Fibroblast of lung (primary cell): ENCODE measurements at regions not wholly inside any gene's neighbourhood (a gene's known extent, or its start where the extent isn't known, plus 50 kb on each side); places are given as distances from the start of the nearest gene placed in this dataset.
"Not testable (repeated sequence)": the region's sequence is repeated elsewhere in the genome, so short reads cannot be mapped to it uniquely, and the experiment has no call there.

Experiments used
- EZH2 ChIP-seq: IDR thresholded peaks from 2 replicates; pipeline ENCODE4 v1.5.1; 2012; ENCODE audit warnings: low read length, control low read depth, mild to moderate bottlenecking; ENCODE audit errors: missing control alignments
- TF ChIP-seq, protein P1 (sequence below), 2 donors: IDR thresholded peaks in 1 of 2; conservative IDR thresholded peaks in 1 of 2; 1 replicate in 1 of 2; 2 replicates in 1 of 2; pipeline ENCODE4 v1.5.1; 2011 to 2012; ENCODE audit warnings: low read length in 2 of 2, control low read depth in 1 of 2, inconsistent platforms in 1 of 2, low read depth in 1 of 2, mild to moderate bottlenecking in 1 of 2

DNA sequence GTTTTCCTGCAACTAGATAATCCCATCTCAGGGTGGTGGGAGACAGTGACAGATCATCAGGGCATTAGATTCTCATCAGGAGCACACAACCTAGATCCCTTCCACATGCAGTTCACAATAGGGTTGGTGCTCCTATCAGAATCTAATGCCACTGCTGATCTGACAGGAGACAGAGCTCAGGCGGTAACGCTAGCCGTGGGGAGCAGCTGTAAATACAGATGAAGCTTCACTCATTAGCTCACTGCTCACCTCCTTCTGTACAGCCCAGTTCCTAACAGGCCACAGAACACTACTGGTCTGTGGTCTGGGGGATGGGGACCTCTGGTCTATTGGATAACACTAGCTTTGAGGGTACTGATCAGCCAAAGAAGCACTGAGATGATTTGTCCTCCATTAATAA is 66.6 kb upstream of the ZNF195 start:
- TF ChIP-seq, protein P1, sequence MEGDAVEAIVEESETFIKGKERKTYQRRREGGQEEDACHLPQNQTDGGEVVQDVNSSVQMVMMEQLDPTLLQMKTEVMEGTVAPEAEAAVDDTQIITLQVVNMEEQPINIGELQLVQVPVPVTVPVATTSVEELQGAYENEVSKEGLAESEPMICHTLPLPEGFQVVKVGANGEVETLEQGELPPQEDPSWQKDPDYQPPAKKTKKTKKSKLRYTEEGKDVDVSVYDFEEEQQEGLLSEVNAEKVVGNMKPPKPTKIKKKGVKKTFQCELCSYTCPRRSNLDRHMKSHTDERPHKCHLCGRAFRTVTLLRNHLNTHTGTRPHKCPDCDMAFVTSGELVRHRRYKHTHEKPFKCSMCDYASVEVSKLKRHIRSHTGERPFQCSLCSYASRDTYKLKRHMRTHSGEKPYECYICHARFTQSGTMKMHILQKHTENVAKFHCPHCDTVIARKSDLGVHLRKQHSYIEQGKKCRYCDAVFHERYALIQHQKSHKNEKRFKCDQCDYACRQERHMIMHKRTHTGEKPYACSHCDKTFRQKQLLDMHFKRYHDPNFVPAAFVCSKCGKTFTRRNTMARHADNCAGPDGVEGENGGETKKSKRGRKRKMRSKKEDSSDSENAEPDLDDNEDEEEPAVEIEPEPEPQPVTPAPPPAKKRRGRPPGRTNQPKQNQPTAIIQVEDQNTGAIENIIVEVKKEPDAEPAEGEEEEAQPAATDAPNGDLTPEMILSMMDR (conservative IDR thresholded peaks at IDR 0.05 in 1 of 2, IDR thresholded peaks at IDR 0.05 in 1 of 2; ENCODE audit: low read depth in 1 of 2, low read length in 2 of 2) = not testable (repeated sequence)
- TF ChIP-seq EZH2 = not testable (repeated sequence)
